Right forelimb (tissue), 1 donor: ENCODE measurements at regions not wholly inside any gene's neighbourhood (a gene's known extent, or its start where the extent isn't known, plus 50 kb on each side); places are given as distances from the start of the nearest gene placed in this dataset.
"Not testable (repeated sequence)": the region's sequence is repeated elsewhere in the genome, so short reads cannot be mapped to it uniquely, and the experiment has no call there.

Source experiments
- DNase-seq: peaks from one replicate; pipeline ENCODE4 v3.0.0-alpha.2; 2018

DNA sequence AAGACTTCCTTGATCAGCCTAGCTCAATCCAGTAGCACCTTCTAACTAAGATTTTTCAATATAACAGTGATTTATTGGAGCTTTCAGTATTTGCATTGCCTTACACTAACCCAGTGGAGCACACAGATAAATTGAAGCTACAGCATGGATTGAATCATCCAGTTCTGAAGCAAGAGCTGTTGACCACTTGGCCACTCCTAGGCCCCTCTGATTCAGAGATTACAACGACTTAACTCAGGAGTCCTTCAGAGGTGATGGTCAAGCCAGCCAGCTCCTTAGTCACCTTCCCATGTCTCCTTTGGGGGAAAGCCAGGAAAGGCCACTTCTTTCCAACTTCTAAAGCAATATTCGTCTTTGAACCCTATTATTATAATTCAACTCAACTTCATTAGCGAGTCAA, 151.8 kb downstream of the TENT5C start:
- no peak for DNase-seq

DNA sequence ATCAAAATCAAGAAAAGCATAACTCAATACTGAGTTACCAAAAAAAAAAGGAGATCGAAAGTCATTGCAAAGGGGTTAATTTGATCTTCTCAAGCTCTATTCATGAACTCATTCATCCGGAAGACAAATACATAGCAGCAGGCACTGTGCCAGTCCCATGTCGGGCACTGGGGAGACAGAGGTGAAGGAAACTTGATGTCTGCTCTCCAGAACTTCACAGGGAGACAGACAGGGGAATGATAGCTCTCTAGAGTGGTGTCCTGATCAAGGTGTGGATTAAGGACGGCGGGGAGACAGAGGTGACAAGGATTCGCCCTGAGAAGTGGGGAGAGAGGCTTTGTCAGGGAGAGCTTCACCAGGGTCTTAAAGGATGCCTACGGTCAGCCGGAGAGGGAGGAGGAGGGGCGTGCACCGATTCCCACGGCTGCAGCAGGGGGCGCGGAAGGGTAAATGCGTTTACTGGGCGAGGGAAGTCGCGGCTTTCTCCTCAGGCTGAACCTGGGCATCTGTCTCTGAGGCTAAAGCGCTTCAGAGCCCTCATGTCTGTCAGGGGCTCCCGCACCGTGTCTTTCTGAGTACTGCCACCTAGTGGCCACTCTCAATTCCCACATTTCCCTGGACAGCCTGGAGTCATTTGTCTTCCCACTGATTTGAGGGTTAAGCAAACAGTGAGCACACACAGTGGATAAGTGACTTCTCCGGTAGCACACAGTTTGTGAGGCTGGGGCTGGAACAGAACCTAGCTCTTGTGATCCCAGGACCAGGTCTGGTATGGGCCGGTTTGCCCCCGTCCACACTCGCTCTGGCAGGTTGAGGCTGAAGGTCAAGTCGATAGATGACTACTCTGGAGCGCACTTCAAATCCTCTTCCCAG, 152.8 kb downstream of the TENT5C start:
- DNase-seq: peak; percentile 84

DNA sequence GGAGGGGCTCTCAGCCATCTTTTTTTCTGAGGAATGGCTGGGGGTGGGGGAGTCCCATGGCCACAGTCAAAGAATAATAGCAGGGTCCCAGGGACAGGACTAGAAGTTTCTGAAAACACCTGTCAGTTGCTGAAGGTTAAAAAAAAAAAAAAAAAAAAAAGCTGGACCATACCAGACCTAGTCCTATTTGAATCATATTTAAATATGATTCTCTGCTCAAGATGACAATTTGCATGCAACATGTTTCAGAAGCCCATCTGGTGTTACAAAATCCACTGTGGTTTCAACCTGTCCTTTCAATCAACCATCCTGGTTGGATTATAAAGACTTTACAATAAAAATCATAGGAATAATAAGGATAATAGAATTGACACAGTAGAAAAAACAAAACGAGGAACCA, 153.7 kb downstream of the TENT5C start:
- DNase-seq: no peak

DNA sequence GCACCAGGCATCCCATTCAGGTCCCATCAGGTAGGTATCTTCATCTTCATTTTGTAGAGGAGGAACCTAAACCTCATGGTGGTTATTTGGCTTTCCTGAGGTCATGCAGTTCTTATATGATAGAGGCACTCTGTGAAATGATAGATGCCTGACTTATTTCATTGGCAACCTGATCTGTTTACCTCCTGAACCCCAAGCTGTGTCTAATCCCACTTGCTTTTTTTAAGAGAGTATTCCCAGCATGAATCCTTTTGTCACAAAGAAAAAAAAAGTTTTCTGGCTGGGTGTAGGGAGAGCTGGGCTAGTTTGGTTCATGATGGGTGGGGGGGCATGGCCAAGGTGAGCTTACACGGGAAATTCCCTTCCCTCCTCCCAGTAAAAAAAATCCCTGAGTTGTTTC, 154.2 kb downstream of the TENT5C start:
- no peak for DNase-seq

DNA sequence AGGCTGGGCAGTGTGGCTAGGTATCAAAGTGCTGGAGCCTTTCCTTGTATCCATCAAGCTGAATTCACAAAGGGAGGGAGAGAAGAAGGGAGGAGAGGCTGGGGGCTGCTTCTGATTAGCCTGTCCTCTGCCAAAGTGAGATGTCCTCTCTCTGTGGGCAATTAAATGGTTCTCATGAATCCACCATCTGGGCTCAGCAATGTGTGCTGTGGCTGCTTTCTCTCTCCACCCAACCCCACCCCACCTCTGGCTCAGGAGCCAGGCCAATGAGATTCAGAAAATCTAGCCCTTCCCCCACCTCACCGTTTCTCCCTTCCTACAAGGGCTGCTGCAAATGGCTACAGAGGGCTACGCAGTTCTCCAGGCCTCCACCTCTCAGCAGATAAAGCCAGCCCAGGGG, 154.6 kb downstream of the TENT5C start:
- DNase-seq: no peak

DNA sequence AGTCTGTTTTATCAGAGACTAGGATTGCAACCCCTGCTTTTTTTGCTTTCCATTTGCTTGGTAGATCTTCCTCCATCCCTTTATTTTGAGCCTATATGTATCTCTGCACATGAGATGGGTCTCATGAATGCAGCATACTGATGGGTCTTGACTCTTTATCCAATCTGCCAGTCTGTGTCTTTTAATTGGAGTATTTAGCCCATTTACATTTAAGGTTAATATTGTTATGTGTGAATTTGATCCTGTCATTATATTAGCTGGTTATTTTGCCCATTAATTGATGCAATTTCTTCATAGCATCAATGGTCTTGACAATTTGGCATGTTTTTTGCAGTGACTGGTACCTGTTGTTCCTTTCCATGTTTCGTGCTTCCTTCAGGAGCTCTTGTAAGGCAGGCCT, 161.7 kb downstream of the GDAP2 start:
- not testable (repeated sequence) for DNase-seq

DNA sequence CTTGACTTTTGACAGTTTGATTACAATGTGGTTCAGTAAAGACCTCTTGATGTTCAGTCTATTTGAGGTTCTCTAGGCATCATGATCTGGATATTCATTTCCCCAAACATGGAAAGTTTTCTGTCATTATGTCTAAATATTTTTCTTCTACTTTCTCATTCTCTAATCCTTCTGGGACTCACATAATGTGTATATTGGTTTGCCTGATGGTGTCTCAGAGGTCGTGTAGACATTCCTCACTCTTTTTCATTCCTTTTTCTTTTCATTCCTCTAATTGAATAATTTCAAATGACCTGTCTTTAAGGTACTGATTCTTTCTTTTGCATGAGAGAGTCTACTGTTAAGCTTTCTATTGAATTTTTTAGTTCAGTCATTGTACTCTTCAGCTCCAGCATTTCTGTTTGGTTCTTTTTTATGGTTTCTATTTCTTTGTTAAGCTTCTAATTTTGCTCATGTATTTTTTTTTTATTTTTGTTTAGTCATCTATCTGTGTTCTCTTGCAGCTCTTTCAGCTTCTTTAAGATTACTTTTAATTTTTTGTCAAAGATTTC, 158.4 kb downstream of the GDAP2 start:
- DNase-seq: no peak

DNA sequence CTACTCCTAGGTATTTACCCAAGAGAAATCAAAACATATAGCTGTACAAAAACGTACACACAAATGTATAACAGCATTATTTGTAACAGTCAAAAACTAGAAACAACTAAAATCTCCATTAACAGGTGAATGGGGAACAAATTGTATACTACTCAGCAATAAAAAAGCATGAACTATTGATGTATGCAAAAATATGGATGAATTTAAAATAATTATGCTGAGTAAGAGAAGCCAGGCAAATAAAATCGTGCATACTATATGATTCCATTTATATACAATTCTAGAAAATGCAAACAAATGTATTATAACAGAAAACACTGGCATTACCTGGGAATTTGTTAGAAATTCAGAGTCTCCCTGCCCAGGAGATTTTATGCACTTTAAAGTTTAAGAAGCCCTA, 150.1 kb downstream of the GDAP2 start:
- DNase-seq: no peak

DNA sequence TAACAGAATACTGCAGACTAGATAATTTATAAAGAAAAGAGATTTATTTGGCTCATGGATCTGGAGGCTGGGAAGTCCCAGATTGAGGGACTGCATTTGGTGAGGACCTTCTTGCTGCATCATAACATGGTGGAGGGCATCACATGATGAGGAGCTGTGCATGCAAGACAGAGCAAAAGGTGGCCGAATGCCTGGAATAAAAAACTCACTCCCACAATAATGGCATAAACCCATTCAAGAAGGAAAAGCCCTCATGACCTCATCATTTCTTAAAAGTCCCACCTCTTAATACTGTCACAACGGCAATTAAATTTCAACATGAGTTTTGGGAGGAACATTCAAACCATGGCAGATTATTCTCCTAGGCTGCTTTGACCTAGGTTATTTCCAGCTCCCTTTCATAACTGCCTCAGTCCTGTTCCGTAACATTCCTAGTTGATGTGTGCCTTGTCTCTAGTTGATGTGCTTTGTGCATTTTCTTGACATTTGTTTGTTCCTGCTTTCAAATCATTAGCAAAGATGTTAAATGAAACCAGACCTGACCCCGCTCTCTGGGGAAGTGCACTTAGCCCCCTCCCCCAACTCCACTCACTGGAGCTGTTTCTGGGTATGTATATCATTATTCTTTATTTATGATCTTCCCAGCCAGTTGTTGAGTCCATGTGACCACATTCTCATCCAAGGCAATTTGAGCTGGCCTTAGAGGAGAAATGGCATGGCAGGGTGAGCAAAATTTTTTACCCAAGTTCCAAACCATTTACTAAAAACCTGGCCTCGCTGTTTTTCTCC, 148.5 kb downstream of the GDAP2 start:
- DNase-seq: peak; percentile 62

DNA sequence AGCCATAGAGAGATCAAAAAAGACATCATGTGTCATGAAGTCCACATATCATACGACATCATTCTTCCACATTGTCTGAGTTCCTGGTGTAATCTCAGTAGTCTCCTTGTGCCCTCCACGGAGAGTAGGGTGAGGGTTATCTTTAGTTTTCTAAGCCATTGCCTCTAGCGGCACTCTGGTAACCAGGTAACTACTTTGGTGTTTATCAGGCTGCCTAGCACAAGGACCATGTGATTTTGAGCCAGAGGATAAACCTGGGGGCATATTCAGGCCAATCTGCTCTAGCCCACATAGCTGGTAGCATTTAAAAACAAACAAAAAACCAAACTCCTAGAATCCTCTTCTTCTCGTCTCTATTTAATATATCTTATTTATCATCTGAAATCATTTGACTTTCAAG, 147.4 kb downstream of the GDAP2 start:
- no peak for DNase-seq

DNA sequence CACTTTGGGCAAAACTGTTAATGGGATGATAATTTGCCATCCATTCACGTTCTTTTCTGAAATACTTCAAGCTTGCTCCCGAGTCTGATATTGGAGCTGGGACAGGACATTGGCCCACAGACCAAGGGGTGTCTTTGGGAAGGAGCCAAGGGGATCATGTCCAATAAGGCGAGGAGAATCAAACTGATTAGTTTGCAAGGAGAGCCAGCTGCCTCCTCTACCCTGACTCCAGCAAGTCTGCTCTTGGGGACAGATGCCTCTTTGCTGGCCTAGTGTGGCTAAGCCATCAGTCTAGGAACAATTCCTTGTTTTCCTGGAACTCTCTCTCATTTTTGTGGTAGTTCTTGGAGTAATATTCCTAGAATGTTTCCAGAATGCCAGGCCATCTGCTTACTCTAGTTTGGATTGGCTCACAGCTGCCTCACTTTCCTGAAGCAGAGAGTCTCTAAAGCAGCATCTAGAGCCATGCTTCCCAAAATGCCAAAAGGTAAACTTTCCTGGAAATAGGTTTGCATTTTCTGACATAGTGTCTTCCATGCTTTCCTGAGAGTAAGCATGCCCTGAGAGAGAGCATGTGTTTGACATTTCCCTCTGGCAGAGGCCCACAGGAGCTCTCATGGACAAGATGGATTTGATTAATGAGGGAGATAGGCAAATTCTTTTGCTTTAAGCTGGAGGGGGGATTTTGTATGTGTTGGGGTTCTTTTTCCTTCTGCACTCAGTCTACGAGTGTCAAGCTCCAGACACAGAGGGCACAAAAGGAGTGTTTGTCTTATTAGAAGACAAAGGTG, 145.6 kb downstream of the GDAP2 start:
- no peak for DNase-seq

DNA sequence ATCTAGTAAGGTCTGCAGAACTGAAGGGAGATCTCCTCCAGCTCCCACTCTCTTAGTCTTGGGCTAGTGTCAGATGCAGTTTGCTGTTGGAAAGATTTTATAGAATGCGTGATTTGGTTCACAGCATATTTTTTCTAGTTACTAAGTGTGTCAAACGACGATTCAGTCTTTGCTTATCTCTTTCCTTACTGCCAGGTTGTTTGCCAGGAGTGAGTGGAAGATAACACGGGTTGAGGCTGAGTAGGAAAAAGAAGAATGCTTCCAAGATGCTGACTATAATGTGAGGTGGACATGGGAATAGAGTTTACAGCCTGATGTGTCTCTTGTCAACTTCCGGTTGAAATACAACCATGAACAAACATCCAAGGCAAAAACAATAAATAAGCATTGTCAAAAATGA, 141.4 kb downstream of the GDAP2 start:
- DNase-seq: no peak

DNA sequence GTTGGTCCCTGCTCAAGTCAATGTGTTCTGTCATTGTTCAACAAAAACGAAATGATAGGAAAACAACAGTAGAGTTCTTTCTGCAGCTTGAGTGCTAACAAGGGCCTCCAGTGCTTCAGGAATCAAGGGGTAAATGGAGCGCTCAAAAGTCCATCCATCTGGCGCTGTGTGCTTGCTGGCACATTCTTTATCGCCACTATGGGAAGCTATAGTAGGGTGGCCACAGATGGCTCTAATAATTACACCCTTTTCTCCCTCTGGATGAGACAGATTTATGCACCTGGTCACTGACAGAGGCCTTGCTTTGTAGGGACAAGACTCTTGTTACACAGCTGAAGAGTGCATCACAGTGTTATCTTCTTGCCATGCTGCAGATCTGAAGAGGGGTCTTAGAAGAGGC, 136.0 kb downstream of the GDAP2 start:
- DNase-seq: no peak

DNA sequence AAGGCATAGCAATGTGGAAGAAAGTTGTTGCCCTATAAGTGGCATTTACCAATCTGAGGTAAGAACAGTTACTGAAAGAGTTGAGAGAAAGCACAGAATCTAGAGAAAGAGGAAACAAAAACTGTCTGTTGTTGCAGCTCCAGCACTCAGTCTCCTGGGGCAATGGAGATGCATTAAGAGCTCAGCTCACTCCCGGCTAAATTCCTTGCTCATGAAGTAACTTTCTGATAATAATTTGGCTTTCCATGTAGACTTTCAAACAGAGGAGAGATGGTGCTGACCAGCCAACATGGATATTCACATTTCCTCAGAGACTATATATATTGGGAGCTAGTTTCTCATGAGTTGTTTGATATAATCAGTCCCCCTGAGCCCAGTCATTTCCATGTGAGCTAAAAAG, 135.3 kb downstream of the GDAP2 start:
- DNase-seq: no peak

DNA sequence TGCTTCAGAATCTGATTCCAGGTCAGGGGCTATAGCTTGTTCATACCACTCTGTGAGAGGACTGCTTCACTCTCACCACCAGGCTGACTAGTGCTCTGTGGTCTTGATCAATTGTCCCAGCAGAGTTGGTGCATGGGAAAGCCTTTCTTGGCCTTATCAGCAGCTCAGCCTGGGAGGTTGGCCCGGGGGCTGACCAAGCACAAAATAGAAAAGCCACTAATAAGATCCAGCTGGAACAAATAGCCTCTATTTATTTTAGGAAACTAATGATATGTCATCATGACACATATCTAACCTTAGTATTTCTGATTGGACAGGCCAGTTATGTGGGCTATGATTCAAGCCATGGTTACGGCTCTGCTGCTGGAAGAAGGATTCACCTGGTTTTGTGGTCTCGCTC, 134.2 kb downstream of the GDAP2 start:
- DNase-seq: no peak

DNA sequence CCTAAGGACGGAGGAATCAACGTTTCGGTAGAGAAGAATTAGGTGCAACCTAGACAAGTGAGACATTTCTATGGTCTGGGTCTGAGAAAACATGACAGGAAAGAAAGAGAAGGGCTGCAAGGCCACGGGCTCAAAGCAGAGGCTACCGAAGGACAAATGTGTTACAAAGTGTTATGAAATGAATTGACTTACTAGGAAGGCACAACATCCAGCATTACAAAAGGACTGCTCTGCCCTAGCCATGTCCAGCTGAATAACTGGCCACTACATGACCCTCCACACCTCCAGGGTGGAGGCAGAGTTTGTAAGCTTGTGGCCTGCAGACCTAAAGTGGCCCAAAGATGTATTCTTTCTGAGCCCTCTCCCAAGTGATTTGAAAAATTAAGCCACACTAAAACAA, 133.6 kb downstream of the GDAP2 start:
- DNase-seq: no peak

DNA sequence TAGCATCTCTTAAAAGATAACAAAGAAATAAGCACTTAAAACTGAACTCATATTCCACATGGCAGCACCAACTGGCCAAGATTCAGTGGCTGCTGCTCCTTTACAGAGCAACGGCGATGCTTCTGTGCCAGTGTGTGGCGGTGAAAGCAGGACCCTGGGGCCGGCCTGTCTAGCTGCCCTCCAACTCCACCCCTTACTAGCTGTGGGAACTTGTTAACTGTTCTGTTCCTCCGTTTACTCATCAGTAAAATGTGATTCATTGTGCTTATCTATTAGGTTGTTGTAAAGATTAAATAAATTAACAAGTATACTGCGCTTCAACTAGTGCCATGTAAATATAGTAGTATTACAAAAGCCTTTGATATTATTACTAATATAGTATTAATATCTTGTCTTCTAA, 133.2 kb downstream of the GDAP2 start:
- DNase-seq: no peak

DNA sequence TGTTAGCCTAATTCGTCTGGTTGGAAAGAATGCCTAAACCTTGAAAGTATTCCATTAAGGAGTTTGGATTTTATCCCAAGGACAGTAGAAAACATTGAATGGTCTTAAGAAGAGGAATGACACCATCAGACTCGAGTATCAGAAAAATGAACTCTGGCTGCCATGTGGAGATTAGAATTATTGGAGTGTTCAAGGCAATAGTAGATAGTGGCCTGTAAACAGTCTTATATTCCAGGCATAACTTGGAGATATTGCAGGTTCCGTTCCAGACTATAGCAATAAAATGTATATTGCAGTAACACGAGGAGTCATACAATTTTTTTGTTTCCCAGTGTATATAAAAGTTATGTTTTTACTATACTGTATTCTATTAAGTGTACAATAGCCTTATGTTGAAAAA, 130.9 kb downstream of the GDAP2 start:
- DNase-seq: no peak

DNA sequence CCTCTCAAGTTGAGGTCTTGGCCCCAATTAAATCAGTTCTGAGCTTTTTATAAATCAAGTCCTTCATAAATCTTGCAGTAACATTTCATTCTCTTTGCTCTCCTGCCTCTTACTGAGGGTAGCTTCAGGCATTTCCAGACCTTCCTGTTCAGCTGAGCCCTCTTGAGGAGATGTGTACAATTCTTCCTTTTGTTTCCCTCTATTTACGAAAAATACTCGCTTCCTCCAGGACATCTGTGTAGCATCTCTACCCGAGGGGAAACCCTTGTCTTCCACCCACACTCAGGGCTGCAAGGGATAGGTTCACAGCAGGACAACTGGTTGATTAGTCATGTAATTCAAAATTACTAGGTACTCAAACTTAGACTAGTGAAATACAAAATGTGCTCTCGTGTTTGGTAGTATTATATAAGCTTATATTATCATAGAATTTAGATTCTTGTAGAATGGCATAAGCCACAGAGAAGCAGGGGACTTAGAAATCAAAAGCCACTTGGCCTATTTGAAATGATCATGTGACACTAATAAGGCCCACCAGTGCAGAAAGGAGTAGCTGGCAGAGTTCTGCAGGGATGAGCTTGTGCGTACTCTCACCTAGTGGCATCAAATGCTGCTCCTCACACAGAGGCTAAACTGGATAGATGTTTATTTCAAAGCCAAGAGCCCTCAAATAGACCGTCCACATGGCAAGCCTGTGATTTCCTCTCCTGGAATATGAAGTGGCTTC, 126.7 kb downstream of the GDAP2 start:
- no peak for DNase-seq

DNA sequence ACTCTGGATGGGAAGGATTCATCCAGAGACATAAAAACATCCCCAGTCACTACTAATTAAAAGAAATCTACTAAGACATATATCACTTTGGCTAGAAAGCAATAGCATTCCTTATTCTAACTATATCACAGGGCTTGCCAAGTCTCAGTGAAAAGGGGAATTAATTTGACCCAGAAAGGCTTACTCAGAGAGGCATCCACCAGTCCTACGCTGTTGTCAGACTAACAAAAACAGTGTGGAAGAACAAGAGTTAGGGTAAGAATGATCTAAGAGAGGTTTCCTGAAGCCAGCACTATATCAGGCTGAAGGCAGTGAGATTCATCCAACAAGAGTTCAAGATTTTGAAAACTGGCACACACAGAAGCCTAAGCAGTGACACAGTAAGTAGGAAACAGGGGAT, 126.1 kb downstream of the GDAP2 start:
- no peak for DNase-seq

DNA sequence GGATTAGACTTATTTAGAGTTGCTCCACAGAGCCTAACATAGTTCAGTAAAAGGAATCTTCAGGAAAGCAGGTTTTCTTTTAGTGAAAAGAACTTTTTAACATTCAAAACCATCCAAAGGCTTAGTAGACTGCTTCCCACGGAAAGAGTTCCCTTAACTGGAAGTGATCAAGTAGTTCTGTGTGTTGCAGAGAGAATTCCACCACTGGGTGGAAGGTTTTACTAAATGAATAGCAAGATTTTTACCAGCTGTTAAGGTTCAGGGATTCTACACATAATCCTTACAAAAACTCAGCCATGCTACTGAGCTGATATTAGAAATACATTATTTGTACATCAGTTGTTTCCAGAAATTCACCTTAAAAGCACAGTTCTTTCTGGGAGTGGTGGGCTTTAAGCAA, 119.7 kb downstream of the GDAP2 start:
- no peak for DNase-seq

DNA sequence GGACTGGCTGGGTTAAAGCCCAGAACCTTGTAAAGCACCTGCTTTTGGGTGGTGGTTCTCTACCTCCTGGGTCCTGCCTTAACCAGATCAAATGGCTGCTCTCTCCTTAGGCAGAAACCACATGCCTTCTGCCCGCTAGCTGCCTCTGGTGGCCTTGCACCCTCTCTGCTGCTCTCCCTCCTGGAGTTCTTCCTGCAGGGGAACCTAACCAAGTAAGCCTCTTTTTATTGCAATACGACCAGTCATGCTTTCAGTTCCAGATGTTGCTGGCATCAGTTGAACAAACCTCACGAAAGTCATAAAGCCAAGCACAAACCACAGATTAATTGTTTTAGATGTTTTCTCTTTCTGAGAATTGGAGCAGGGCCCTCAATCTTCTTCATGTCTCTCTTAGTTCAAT, 118.9 kb downstream of the GDAP2 start:
- DNase-seq: no peak
